ENCODE measurements at regions not wholly inside any gene's neighbourhood (a gene's known extent, or its start where the extent isn't known, plus 50 kb on each side); places are given as distances from the start of the nearest gene placed in this dataset.

GRCh38 chr17:62191390-62192361 is 126.6 kb upstream of the MED13 start:
- H3K36me3 Mint-ChIP-seq (ENCODE audit: low read depth): no peaks in the 10 kb centered on the region

GRCh38 chr17:62189377-62189776 is 124.3 kb upstream of the MED13 start:
- intact Hi-C loops (cut with DNase I, micrococcal nuclease): no loop called here
- ATAC-seq (ENCODE audit: poor library complexity): no peak
- Histone ChIP-seq H3K4me1 (ENCODE audit: insufficient read depth, low read length) (no peaks in the 10 kb centered on the region), H3K27ac (ENCODE audit: low read depth in 1 of 2, low read length in 2 of 2) (no peak overlapping the region), H3K27me3 (ENCODE audit: control insufficient read depth in 1 of 2, insufficient read depth in 2 of 2, low read length in 2 of 2) (no peaks in the 10 kb centered on the region), H3K9me3 (ENCODE audit: control insufficient read depth in 1 of 2, insufficient read depth in 1 of 2, low read length in 2 of 2) (no peaks in the 10 kb centered on the region), H3K4me3 (ENCODE audit: low read length) (no peak overlapping the region), H3K36me3 (ENCODE audit: insufficient read depth, low read length) (no peaks in the 10 kb centered on the region)
- CTCF ChIA-PET: no interaction called here
- Mint-ChIP-seq H3K4me3 (no peak overlapping the region), H3K4me1 (ENCODE audit: low read depth) (no peaks in the 10 kb centered on the region), H3K27ac (no peak overlapping the region), H3K9me3 (no peaks in the 10 kb centered on the region), H3K27me3 (no peaks in the 10 kb centered on the region), H3K36me3 (ENCODE audit: low read depth) (no peaks in the 10 kb centered on the region)
- DNase-seq: no peak
- no peak for TF ChIP-seq CTCF (IDR thresholded peaks at IDR 0.05)
- POLR2A ChIA-PET: no interaction called here

More at GRCh38 chr17:62191390-62192361, 126.6 kb upstream of the MED13 start:
- no peaks in the 10 kb centered on the region for H3K9me3 ChIP-seq (ENCODE audit: control insufficient read depth in 1 of 2, insufficient read depth in 1 of 2, low read length in 2 of 2)
- no peak overlapping the region for H3K27ac Mint-ChIP-seq
- no peak overlapping the region for H3K4me3 ChIP-seq (ENCODE audit: low read length)
- H3K4me3 Mint-ChIP-seq: no peak overlapping the region
- intact Hi-C loops (cut with DNase I, micrococcal nuclease): no loop called here
- ChIA-PET POLR2A (no interaction called here), CTCF (no interaction called here)
- no peaks in the 10 kb centered on the region for H3K9me3 Mint-ChIP-seq
- no peaks in the 10 kb centered on the region for H3K27me3 ChIP-seq (ENCODE audit: control insufficient read depth in 1 of 2, insufficient read depth in 2 of 2, low read length in 2 of 2)
- no peaks in the 10 kb centered on the region for H3K4me1 Mint-ChIP-seq (ENCODE audit: low read depth)
- no peak for TF ChIP-seq CTCF (IDR thresholded peaks at IDR 0.05)
- no peak for ATAC-seq (ENCODE audit: poor library complexity)
- H3K27ac ChIP-seq (ENCODE audit: low read depth in 1 of 2, low read length in 2 of 2): no peak overlapping the region
- H3K36me3 ChIP-seq (ENCODE audit: insufficient read depth, low read length): no peaks in the 10 kb centered on the region
- H3K4me1 ChIP-seq (ENCODE audit: insufficient read depth, low read length): no peaks in the 10 kb centered on the region
- no peak for DNase-seq
- H3K27me3 Mint-ChIP-seq: peaks cover 5% of the 10 kb centered on the region

GRCh38 chr17:62188713-62189112 is 123.6 kb upstream of the MED13 start:
- DNase-seq: no peak
- Histone ChIP-seq H3K9me3 (ENCODE audit: control insufficient read depth in 1 of 2, insufficient read depth in 1 of 2, low read length in 2 of 2) (no peaks in the 10 kb centered on the region), H3K27ac (ENCODE audit: low read depth in 1 of 2, low read length in 2 of 2) (no peak overlapping the region), H3K4me1 (ENCODE audit: insufficient read depth, low read length) (no peaks in the 10 kb centered on the region), H3K27me3 (ENCODE audit: control insufficient read depth in 1 of 2, insufficient read depth in 2 of 2, low read length in 2 of 2) (no peaks in the 10 kb centered on the region), H3K36me3 (ENCODE audit: insufficient read depth, low read length) (no peaks in the 10 kb centered on the region), H3K4me3 (ENCODE audit: low read length) (no peak overlapping the region)
- Mint-ChIP-seq H3K4me1 (ENCODE audit: low read depth) (no peaks in the 10 kb centered on the region), H3K4me3 (no peak overlapping the region), H3K27me3 (no peaks in the 10 kb centered on the region), H3K27ac (no peak overlapping the region), H3K9me3 (no peaks in the 10 kb centered on the region), H3K36me3 (ENCODE audit: low read depth) (no peaks in the 10 kb centered on the region)
- ChIA-PET POLR2A (no interaction called here), CTCF (no interaction called here)
- ATAC-seq (ENCODE audit: poor library complexity): no peak
- intact Hi-C loops (cut with DNase I, micrococcal nuclease): no loop called here
- no peak for TF ChIP-seq CTCF (IDR thresholded peaks at IDR 0.05)
